Femur (tissue), 1 donor: ENCODE measurements at regions not wholly inside any gene's neighbourhood (a gene's known extent, or its start where the extent isn't known, plus 50 kb on each side); places are given as distances from the start of the nearest gene placed in this dataset.
"Not testable (repeated sequence)": the region's sequence is repeated elsewhere in the genome, so short reads cannot be mapped to it uniquely, and the experiment has no call there.

ENCODE experiments used
- DNase-seq: peaks from one replicate; pipeline ENCODE4 v3.0.0-alpha.2; 2017

GRCh38 chr2:84038866-84039265, 420.2 kb downstream of the SUCLG1 start:
- no peak for DNase-seq

GRCh38 chr2:84033347-84033974, 425.6 kb downstream of the SUCLG1 start:
- no peak for DNase-seq

- no peak for DNase-seq
These were observed 427.6 kb downstream of the SUCLG1 start for GRCh38 chr2:84031312-84032050.

- DNase-seq = no peak
These were observed 429.0 kb downstream of the SUCLG1 start for GRCh38 chr2:84029903-84030575.

GRCh38 chr2:84026818-84027217, 432.3 kb downstream of the SUCLG1 start:
- no peak for DNase-seq

GRCh38 chr2:84022810-84023431, 436.2 kb downstream of the SUCLG1 start:
- no peak for DNase-seq

GRCh38 chr2:84017010-84017409, 442.1 kb downstream of the SUCLG1 start:
- no peak for DNase-seq

- no peak for DNase-seq
These were observed 442.9 kb downstream of the SUCLG1 start for GRCh38 chr2:84016183-84016582.

- no peak for DNase-seq
These were observed 461.2 kb downstream of the SUCLG1 start for GRCh38 chr2:83997889-83998288.

- DNase-seq = no peak
These were observed 464.4 kb downstream of the SUCLG1 start for GRCh38 chr2:83994633-83995179.

GRCh38 chr2:83993873-83994632, 465.0 kb downstream of the SUCLG1 start:
- no peak for DNase-seq

GRCh38 chr2:83991992-83992391, 467.1 kb downstream of the SUCLG1 start:
- no peak for DNase-seq

- DNase-seq = no peak
These were observed 468.4 kb downstream of the SUCLG1 start for GRCh38 chr2:83990636-83991035.

GRCh38 chr2:83976628-83977027, 482.5 kb downstream of the SUCLG1 start:
- not testable (repeated sequence) for DNase-seq

- DNase-seq = no peak
These were observed 487.0 kb downstream of the SUCLG1 start for GRCh38 chr2:83972128-83972527.

GRCh38 chr2:83971547-83971946, 487.5 kb downstream of the SUCLG1 start:
- DNase-seq = no peak

GRCh38 chr2:83970217-83970929, 488.7 kb downstream of the SUCLG1 start:
- DNase-seq = no peak

GRCh38 chr2:83969085-83969484, 490.0 kb downstream of the SUCLG1 start:
- no peak for DNase-seq

- DNase-seq = no peak
These were observed 491.2 kb downstream of the SUCLG1 start for GRCh38 chr2:83967854-83968253.

- not testable (repeated sequence) for DNase-seq
These were observed 492.1 kb downstream of the SUCLG1 start for GRCh38 chr2:83966946-83967345.

GRCh38 chr2:83961512-83961911, 497.6 kb downstream of the SUCLG1 start:
- no peak for DNase-seq

GRCh38 chr2:83960371-83960770, 498.7 kb downstream of the SUCLG1 start:
- no peak for DNase-seq
